GM10266 (cell line): ENCODE measurements at regions not wholly inside any gene's neighbourhood (a gene's known extent, or its start where the extent isn't known, plus 50 kb on each side); places are given as distances from the start of the nearest gene placed in this dataset.

Experiments used
- DNase-seq: peaks from one replicate; pipeline ENCODE4 v3.0.0; 2012; ENCODE audit errors: extremely low spot score
- TF ChIP-seq, protein P1 (sequence below): IDR thresholded peaks from 2 replicates; pipeline ENCODE4 v1.5.1; 2012; ENCODE audit warnings: mild to moderate bottlenecking, low read depth; ENCODE audit not compliant: control insufficient read depth, insufficient read depth; ENCODE audit errors: missing control alignments

GRCh38 chr6:26270903-26271667, 93.9 kb upstream of the BTN3A2 start:
- TF ChIP-seq, protein P1, sequence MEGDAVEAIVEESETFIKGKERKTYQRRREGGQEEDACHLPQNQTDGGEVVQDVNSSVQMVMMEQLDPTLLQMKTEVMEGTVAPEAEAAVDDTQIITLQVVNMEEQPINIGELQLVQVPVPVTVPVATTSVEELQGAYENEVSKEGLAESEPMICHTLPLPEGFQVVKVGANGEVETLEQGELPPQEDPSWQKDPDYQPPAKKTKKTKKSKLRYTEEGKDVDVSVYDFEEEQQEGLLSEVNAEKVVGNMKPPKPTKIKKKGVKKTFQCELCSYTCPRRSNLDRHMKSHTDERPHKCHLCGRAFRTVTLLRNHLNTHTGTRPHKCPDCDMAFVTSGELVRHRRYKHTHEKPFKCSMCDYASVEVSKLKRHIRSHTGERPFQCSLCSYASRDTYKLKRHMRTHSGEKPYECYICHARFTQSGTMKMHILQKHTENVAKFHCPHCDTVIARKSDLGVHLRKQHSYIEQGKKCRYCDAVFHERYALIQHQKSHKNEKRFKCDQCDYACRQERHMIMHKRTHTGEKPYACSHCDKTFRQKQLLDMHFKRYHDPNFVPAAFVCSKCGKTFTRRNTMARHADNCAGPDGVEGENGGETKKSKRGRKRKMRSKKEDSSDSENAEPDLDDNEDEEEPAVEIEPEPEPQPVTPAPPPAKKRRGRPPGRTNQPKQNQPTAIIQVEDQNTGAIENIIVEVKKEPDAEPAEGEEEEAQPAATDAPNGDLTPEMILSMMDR: no peak
- peak; percentile 82 for DNase-seq

DNA sequence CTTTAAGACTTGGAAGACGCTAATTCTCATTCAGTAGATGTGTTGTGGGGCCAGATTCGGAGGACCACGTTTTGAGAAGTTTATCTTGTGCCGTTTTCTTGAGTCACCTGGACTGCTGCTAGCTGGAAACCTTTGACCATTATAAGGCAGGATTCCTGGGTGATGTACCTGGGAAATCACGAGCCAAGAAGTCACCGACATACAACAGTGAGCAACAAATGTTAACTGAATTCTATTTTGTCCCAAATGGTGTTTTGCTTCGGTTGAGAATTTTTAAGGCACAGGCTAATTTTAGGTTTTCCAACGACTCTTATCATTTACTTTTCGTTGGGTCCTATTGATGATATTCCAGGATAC, 93.4 kb upstream of the BTN3A2 start:
- DNase-seq: no peak

DNA sequence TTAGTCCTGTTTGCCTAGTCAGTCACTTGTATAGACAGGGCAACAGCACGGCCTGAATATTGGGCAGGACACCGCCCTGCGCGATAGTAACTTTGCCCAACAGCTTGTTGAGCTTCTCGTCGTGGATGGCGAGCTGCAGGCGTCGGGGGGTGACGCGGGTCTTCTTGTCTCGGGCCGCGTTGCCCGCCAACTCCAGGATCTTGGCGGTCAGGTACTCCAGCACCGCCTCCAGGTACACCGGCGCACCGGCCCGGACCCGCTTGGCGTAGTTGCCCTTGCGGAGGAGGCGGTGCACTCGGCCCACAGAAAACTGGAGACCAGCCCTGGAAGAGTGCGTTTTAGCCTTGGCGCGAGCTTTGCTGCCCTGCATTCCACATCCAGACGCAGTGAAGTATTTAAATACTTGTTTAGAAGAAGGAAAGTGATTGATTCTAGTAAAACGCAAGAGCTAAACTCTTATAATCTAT, 92.8 kb upstream of the BTN3A2 start:
- DNase-seq: no peak
- TF ChIP-seq, protein P1: peak; percentile 22

More for the DNA sequence above, 93.4 kb upstream of the BTN3A2 start:
- TF ChIP-seq, protein P1: no peak

DNA sequence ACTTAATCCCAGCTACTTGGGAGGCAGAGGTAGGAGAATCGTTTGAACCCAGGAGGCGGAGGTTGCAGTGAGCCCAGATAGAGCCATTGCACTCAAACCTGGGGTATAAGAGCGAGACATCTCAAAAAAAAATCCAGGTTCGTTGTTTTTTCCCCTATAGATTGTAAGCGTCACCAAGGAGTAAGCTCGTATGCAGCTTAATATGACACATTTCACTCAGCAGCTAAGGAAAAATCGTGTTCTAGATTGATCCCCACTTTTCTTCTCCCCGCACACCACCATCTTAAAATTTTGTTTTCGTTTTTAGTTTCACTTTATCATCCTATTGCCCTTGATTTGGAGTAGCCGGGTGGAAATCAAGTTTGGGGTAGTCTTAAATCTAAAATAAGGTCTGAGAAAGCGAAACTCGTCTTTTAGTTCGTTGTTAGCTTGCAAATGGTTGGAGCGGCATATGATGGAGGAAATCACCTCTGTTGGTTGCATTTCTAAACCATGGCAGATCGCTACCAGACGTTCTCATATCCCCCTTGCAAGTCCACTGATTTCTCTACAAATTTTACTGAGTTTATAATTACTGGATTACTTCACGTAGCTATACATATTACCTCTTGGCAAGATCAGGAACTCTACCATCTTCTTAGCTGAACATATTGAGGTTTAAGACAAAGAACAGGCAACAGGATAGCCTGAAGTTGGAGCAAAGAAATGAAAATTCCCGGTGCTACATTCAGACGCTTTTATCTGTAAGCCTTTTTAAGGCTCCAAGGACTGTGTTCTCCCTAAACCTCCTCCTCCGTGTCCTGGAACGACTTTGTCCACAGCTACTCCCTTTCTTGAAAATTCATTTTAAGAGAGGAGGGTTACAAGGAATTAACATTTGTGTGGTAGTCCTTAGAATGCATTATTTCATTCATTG, 91.1 kb upstream of the BTN3A2 start:
- TF ChIP-seq, protein P1: no peak
- DNase-seq: no peak

GRCh38 chr6:26275663-26276062, 89.3 kb upstream of the BTN3A2 start:
- no peak for DNase-seq

DNA sequence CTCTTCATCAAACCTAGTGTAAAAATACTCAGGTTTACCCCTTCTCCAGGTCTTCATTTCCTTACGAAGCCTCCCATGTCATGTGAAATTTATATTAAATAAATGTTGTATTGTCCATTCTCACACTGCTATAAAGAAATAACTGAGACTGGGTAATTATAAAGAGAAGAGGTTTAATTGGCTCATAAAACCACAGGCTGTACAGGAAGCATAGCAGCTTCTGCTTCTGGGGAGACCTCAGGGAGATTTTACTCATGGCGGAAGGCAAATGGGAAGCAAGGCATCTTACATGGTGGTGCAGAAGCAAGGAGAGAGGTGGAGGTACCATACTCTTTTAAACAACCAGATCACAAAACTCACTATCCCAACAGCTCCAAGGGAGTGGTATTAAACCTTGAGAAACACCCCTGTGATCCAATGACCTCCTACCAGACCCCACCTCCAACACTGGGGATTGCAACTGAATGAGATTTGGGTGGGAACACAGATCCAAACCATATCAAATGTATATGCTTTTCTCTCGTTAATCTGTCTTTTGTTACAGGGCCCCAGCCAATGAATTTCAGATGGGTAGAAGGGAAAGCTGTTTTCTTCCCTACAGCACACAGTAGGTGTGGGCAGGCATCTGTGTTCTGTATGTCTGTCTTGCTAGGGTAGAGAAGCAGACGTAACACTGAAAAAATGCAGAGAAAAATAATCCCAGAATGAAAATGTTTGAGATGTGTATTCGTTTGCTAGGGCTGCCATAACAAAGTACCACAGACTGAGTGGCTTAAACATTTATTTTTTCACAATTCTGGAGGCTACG, 88.0 kb upstream of the BTN3A2 start:
- no peak for DNase-seq
- TF ChIP-seq, protein P1: no peak

More at GRCh38 chr6:26275663-26276062, 89.3 kb upstream of the BTN3A2 start:
- TF ChIP-seq, protein P1: no peak
